Liver (tissue), 8 donors: ENCODE measurements at regions not wholly inside any gene's neighbourhood (a gene's known extent, or its start where the extent isn't known, plus 50 kb on each side); places are given as distances from the start of the nearest gene placed in this dataset.

Source experiments
- DNase-seq: peaks from one replicate; pipeline ENCODE4 v3.0.0-alpha.2; 2017; ENCODE audit warnings: low spot score
- H3K27ac ChIP-seq, 2 donors: one replicate each; pipeline ENCODE4 v1.7.0; 2013; ENCODE audit warnings: inconsistent platforms in 2 of 2, low read length in 2 of 2, control low read depth in 1 of 2, low read depth in 1 of 2, mild to moderate bottlenecking in 1 of 2
- H3K27me3 ChIP-seq, 4 donors: one replicate each; pipeline versions ENCODE4 v1.6.1 to v1.7.0; 2013; ENCODE audit warnings: low read length in 3 of 4, inconsistent platforms in 1 of 4, mild to moderate bottlenecking in 1 of 4, moderate library complexity in 1 of 4; ENCODE audit not compliant: control insufficient read depth in 4 of 4, insufficient read depth in 4 of 4
- H3K36me3 ChIP-seq, 4 donors: one replicate each; pipeline versions ENCODE4 v1.6.1 to v1.7.0; 2013; ENCODE audit warnings: low read length in 3 of 4, mild to moderate bottlenecking in 3 of 4, low read depth in 1 of 4, moderate library complexity in 1 of 4; ENCODE audit not compliant: control insufficient read depth in 4 of 4, insufficient read depth in 3 of 4
- H3K4me1 ChIP-seq, 4 donors: one replicate each; pipeline versions ENCODE4 v1.6.1 to v1.7.0; 2013; ENCODE audit warnings: low read length in 3 of 4, mild to moderate bottlenecking in 3 of 4, moderate library complexity in 1 of 4; ENCODE audit not compliant: control insufficient read depth in 4 of 4, insufficient read depth in 4 of 4
- H3K4me3 ChIP-seq, 3 donors: one replicate each; pipeline versions ENCODE4 v1.6.1 to v1.7.0; 2013; ENCODE audit warnings: low read length in 3 of 3, control low read depth in 1 of 3, low read depth in 1 of 3, mild to moderate bottlenecking in 1 of 3
- H3K9ac ChIP-seq, 2 donors: one replicate each; pipeline ENCODE4 v1.7.0; 2013; ENCODE audit warnings: low read length in 2 of 2, mild to moderate bottlenecking in 2 of 2, moderate library complexity in 2 of 2, control low read depth in 1 of 2, low read depth in 1 of 2
- H3K9me3 ChIP-seq, 4 donors: one replicate each; pipeline versions ENCODE4 v1.6.1 to v1.7.0; 2013; ENCODE audit warnings: low read length in 3 of 4; ENCODE audit not compliant: control insufficient read depth in 4 of 4
- CTCF ChIP-seq: fragments of 150-350 bp; IDR thresholded peaks from 2 replicates; pipeline ENCODE4 v1.5.1; 2017; ENCODE audit warnings: improper control_type of control experiment, low read depth, low read length; ENCODE audit not compliant: missing input control
- EGR1 ChIP-seq, 2 donors: IDR thresholded peaks; 2 replicates each; pipeline ENCODE4 v1.6.1; 2016 to 2018; ENCODE audit warnings: antibody characterized with exemption in 2 of 2, low read depth in 2 of 2
- FOXA1 ChIP-seq: IDR thresholded peaks from 2 replicates; pipeline ENCODE4 v1.6.1; 2016; ENCODE audit warnings: antibody characterized with exemption
- FOXA2 ChIP-seq: IDR thresholded peaks from 2 replicates; pipeline ENCODE4 v1.6.1; 2016; ENCODE audit warnings: antibody characterized with exemption
- GABPA ChIP-seq, 2 donors: IDR thresholded peaks in 1 of 2; conservative IDR thresholded peaks in 1 of 2; 2 replicates each; pipeline ENCODE4 v1.6.1; 2016; ENCODE audit warnings: antibody characterized with exemption in 2 of 2, mild to moderate bottlenecking in 1 of 2, moderate library complexity in 1 of 2
- HNF4A ChIP-seq, 2 donors: conservative IDR thresholded peaks; 2 replicates each; pipeline ENCODE4 v1.6.1; 2016; ENCODE audit warnings: antibody characterized with exemption in 2 of 2, mild to moderate bottlenecking in 2 of 2
- HNF4G ChIP-seq: IDR thresholded peaks from 2 replicates; pipeline ENCODE4 v1.6.1; 2016; ENCODE audit warnings: antibody characterized with exemption
- JUND ChIP-seq, 2 donors: IDR thresholded peaks; 2 replicates each; pipeline ENCODE4 v1.6.1; 2016; ENCODE audit warnings: antibody characterized with exemption in 2 of 2
- NR2F2 ChIP-seq: IDR thresholded peaks from 2 replicates; pipeline ENCODE4 v1.6.1; 2016; ENCODE audit warnings: antibody characterized with exemption
- RAD21 ChIP-seq, 2 donors: IDR thresholded peaks; 2 replicates each; pipeline ENCODE4 v1.6.1; 2016; ENCODE audit warnings: antibody characterized with exemption in 2 of 2, mild to moderate bottlenecking in 2 of 2
- REST ChIP-seq: IDR thresholded peaks from 2 replicates; pipeline ENCODE4 v1.6.1; 2016; ENCODE audit warnings: antibody characterized with exemption, mild to moderate bottlenecking
- RXRA ChIP-seq, 2 donors: IDR thresholded peaks; 2 replicates each; pipeline ENCODE4 v1.6.1; 2017 to 2018; ENCODE audit warnings: antibody characterized with exemption in 2 of 2, mild to moderate bottlenecking in 1 of 2
- SP1 ChIP-seq: IDR thresholded peaks from 2 replicates; pipeline ENCODE4 v1.6.1; 2018; ENCODE audit warnings: antibody characterized with exemption, mild to moderate bottlenecking
- TAF1 ChIP-seq: conservative IDR thresholded peaks from 2 replicates; pipeline ENCODE4 v1.6.1; 2016; ENCODE audit warnings: antibody characterized with exemption, mild to moderate bottlenecking
- YY1 ChIP-seq: IDR thresholded peaks from 2 replicates; pipeline ENCODE4 v1.6.1; 2016; ENCODE audit warnings: antibody characterized with exemption, mild to moderate bottlenecking
- ZBTB33 ChIP-seq: IDR thresholded peaks from 2 replicates; pipeline ENCODE4 v1.6.1; 2016; ENCODE audit warnings: antibody characterized with exemption
- WGBS: extraction: QIAGEN DNeasy Blood & Tissue Kit; methylation state at CpG from one replicate; pipeline ENCODE4 v1.1.7; 2013; 5-methylcytosine and 5-hydroxymethylcytosine counted together
- TF ChIP-seq, protein P1 (sequence below): IDR thresholded peaks from 2 replicates; pipeline ENCODE4 v1.6.1; 2016; ENCODE audit warnings: antibody characterized with exemption
- TF ChIP-seq, protein P2 (sequence below): IDR thresholded peaks from 2 replicates; pipeline ENCODE4 v1.6.1; 2016; ENCODE audit warnings: antibody characterized with exemption
- donor health status: healthy.
- donor health status: healthy.
- donor health status: healthy.
- donor health status: healthy.
- donor health status: healthy.

GRCh38 chr2:146853741-146854444 lies 990.9 kb upstream of the ACVR2A start:
- TF ChIP-seq NR2F2 = no peak
- no peak for TF ChIP-seq FOXA2
- no peak for TF ChIP-seq FOXA1
- TF ChIP-seq SP1 = no peak
- no peak for TF ChIP-seq ZBTB33
- no peak for TF ChIP-seq TAF1
- TF ChIP-seq RXRA (IDR thresholded peaks at IDR 0.05) = no peak
- TF ChIP-seq REST = no peak
- TF ChIP-seq, protein P1, sequence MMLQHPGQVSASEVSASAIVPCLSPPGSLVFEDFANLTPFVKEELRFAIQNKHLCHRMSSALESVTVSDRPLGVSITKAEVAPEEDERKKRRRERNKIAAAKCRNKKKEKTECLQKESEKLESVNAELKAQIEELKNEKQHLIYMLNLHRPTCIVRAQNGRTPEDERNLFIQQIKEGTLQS = no peak
- no peak for TF ChIP-seq RAD21 (IDR thresholded peaks at IDR 0.05)
- no peak for TF ChIP-seq EGR1 (IDR thresholded peaks at IDR 0.05; ENCODE audit: low read depth in 2 of 2)
- no peak for TF ChIP-seq JUND (IDR thresholded peaks at IDR 0.05)
- Histone ChIP-seq H3K9ac (no peak overlapping the region), H3K27ac (no peak overlapping the region), H3K27me3 (no peaks in the 10 kb centered on the region), H3K9me3 (no peaks in the 10 kb centered on the region), H3K36me3 (no peaks in the 10 kb centered on the region), H3K4me1 (no peaks in the 10 kb centered on the region), H3K4me3 (no peak overlapping the region)
- DNase-seq = no peak
- 45% methylated on average over 2 of the region's 2 CpGs for WGBS

DNA sequence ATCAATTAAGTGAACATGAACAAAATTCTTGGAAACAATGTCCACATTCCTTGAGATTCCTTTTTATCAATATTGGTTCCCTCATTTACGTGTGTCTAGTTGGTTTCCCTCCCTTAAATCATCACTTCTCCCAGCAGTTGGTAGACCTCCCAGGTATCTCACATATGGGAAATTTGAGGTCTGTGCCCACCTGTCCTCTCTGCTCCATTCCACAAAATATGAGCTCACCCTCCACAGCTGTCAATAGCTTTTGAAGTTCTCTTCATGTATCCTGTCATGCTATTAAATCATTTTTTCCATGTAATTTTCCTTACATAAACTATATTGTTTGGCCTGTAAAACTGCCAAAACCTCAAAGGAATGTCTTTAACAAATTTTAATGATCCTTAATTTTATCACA lies 992.2 kb upstream of the ACVR2A start:
- WGBS = 44% methylated on average over 1 of the region's 1 CpG
- no peak for TF ChIP-seq RXRA (IDR thresholded peaks at IDR 0.05)
- TF ChIP-seq, protein P2, sequence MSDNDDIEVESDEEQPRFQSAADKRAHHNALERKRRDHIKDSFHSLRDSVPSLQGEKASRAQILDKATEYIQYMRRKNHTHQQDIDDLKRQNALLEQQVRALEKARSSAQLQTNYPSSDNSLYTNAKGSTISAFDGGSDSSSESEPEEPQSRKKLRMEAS = no peak
- no peak for TF ChIP-seq CTCF
- TF ChIP-seq, protein P1 = no peak
- no peak for TF ChIP-seq FOXA2
- no peak for TF ChIP-seq EGR1 (IDR thresholded peaks at IDR 0.05; ENCODE audit: low read depth in 2 of 2)
- no peak for TF ChIP-seq GABPA (IDR thresholded peaks at IDR 0.05 in 1 of 2, conservative IDR thresholded peaks at IDR 0.05 in 1 of 2)
- no peak for TF ChIP-seq ZBTB33
- TF ChIP-seq HNF4A (conservative IDR thresholded peaks at IDR 0.05) = no peak
- no peak for TF ChIP-seq YY1
- no peak for TF ChIP-seq HNF4G
- TF ChIP-seq REST = no peak

More for the DNA sequence above, 992.2 kb upstream of the ACVR2A start:
- H3K36me3 ChIP-seq = no peaks in the 10 kb centered on the region
- no peaks in the 10 kb centered on the region for H3K9me3 ChIP-seq
- H3K9ac ChIP-seq = no peak overlapping the region
- H3K4me3 ChIP-seq = no peak overlapping the region
- DNase-seq = no peak
- no peaks in the 10 kb centered on the region for H3K4me1 ChIP-seq
- no peak overlapping the region for H3K27ac ChIP-seq
- H3K27me3 ChIP-seq = peaks cover 0 to 5% (median 0%) of the 10 kb centered on the region in 4 donors
